Skeletal muscle satellite cell (primary cell): ENCODE measurements at regions not wholly inside any gene's neighbourhood (a gene's known extent, or its start where the extent isn't known, plus 50 kb on each side); places are given as distances from the start of the nearest gene placed in this dataset.

Experiments
- H3K27me3 ChIP-seq: 2 replicates; pipeline ENCODE4 v1.7.0; 2013; ENCODE audit warnings: low read length; ENCODE audit not compliant: control insufficient read depth, insufficient read depth
- H3K36me3 ChIP-seq: 2 replicates; pipeline ENCODE4 v1.7.0; 2013; ENCODE audit warnings: mild to moderate bottlenecking, control low read depth, low read length; ENCODE audit not compliant: insufficient read depth
- H3K4me1 ChIP-seq: 2 replicates; pipeline ENCODE4 v1.7.0; 2013; ENCODE audit warnings: low read length; ENCODE audit not compliant: control insufficient read depth, insufficient read depth
- H3K4me2 ChIP-seq: 2 replicates; pipeline ENCODE4 v1.7.0; 2013; ENCODE audit warnings: mild to moderate bottlenecking, low read length
- H3K4me3 ChIP-seq: 2 replicates; pipeline ENCODE4 v1.7.0; 2013; ENCODE audit warnings: low read length
- H3K9ac ChIP-seq: 2 replicates; pipeline ENCODE4 v1.7.0; 2013; ENCODE audit warnings: mild to moderate bottlenecking, low read depth, low read length, moderate library complexity
- H3K9me3 ChIP-seq: replicated peaks from 2 replicates; pipeline ENCODE4 v1.7.0; 2013; ENCODE audit warnings: mild to moderate bottlenecking, control low read depth, low read length

- no peak overlapping the region for H3K4me3 ChIP-seq
- H3K27me3 ChIP-seq, result no peaks in the 10 kb centered on the region
- H3K9me3 ChIP-seq, result no peaks in the 10 kb centered on the region
Observed at GRCh38 chrX:68938244-68939004, 109.6 kb downstream of the EFNB1 start.

DNA sequence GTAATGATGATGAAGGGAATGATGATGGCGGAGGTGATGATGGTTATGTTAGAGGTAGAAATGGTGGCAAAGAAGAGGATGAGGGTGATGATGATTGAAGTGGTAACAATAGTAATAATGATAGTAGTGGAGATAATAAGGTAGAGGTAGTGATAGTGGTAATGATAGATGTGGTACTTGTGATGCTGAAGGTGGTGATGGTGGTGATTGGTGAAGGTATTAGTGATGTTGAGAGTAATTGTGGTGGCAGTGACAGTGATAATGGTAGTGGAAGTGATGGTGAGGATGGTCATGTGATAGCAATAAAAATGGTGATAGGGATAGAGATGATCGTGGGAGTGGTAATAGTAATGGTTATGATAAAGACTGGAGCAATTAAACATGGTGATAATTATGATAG lies 108.8 kb downstream of the EFNB1 start:
- Histone ChIP-seq H3K9me3 (no peaks in the 10 kb centered on the region), H3K36me3 (no peaks in the 10 kb centered on the region), H3K4me2 (no peak overlapping the region), H3K4me3 (no peak overlapping the region), H3K27me3 (no peaks in the 10 kb centered on the region), H3K9ac (no peak overlapping the region), H3K4me1 (peaks cover 9% of the 10 kb centered on the region)

More at GRCh38 chrX:68938244-68939004, 109.6 kb downstream of the EFNB1 start:
- H3K4me2 ChIP-seq, result no peak overlapping the region
- peaks cover 9% of the 10 kb centered on the region for H3K4me1 ChIP-seq
- H3K9ac ChIP-seq, result no peak overlapping the region
- no peaks in the 10 kb centered on the region for H3K36me3 ChIP-seq

DNA sequence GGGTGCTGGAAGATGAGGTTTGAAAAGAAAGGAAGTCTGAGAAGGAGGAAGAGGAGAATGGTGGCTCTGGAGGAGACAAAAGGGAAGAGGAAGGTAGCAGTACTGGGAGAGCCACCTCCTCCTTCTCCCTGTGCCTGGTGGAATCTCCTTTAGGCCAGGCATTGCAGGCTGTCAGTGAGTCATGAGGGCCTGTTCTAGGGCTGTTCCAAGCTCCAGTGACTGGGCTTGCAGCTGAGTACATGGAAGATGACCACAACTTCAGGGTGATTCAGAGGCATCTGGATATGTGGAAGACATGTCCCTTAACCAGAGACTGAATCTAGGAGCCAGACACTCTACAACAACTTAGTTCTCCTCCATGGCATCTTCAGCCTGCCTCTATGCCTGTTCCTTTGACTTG lies 107.8 kb downstream of the EFNB1 start:
- Histone ChIP-seq H3K27me3 (no peaks in the 10 kb centered on the region), H3K4me2 (no peak overlapping the region), H3K4me3 (no peak overlapping the region)

GRCh38 chrX:68936126-68936525 lies 107.3 kb downstream of the EFNB1 start:
- no peaks in the 10 kb centered on the region for H3K9me3 ChIP-seq
- no peaks in the 10 kb centered on the region for H3K36me3 ChIP-seq
- no peaks in the 10 kb centered on the region for H3K27me3 ChIP-seq
- H3K9ac ChIP-seq, result no peak overlapping the region
- no peak overlapping the region for H3K4me2 ChIP-seq
- no peak overlapping the region for H3K4me3 ChIP-seq
- H3K4me1 ChIP-seq, result peaks cover 9% of the 10 kb centered on the region

More for the DNA sequence above, 107.8 kb downstream of the EFNB1 start:
- Histone ChIP-seq H3K9ac (no peak overlapping the region), H3K4me1 (peaks cover 9% of the 10 kb centered on the region), H3K36me3 (no peaks in the 10 kb centered on the region), H3K9me3 (no peaks in the 10 kb centered on the region)

DNA sequence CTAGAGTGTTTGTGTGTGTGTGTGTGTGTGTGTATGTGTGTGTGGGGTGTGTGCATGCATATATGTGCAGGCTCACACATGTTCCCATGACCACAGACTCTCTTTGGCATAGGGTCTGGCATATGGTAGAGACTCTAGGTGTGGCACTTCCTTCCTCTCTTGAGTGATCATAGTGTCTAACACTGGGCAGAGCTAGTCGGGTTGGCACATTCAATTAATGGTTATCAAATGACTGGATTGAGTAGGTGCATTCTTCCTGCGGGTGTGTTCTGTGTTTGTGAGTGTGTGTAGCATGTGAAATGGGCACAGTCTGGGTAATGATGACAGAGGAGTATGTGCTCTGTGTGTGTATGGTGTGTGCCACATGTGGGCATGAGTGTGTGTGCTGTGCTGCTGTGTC lies 106.5 kb downstream of the EFNB1 start:
- Histone ChIP-seq H3K4me2 (no peak overlapping the region), H3K4me1 (peaks cover 9% of the 10 kb centered on the region), H3K9me3 (no peaks in the 10 kb centered on the region), H3K36me3 (no peaks in the 10 kb centered on the region), H3K27me3 (no peaks in the 10 kb centered on the region), H3K9ac (no peak overlapping the region), H3K4me3 (no peak overlapping the region)

DNA sequence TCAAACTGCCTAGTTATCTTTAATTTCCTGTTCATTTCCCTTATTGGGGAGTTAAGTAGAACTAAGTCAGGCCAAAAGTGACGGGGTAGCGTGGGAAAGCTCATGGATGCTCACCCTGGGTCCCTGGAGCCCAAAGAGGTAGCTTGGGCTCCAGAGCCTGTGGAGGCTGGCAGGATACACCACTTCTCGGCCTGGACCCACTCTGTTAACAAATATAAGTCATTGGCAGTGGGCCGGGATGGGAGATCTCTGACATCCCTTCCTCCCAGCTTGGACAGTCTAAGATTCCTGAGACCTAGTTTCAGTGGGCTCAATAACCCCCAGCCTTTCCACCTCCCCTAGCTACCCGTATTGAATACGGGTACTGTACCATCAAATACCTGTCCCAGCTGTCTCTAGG lies 106.1 kb downstream of the EFNB1 start:
- Histone ChIP-seq H3K27me3 (peaks cover 3% of the 10 kb centered on the region), H3K9me3 (no peaks in the 10 kb centered on the region), H3K4me1 (peaks cover 9% of the 10 kb centered on the region), H3K9ac (no peak overlapping the region), H3K4me2 (no peak overlapping the region), H3K36me3 (no peaks in the 10 kb centered on the region), H3K4me3 (no peak overlapping the region)

DNA sequence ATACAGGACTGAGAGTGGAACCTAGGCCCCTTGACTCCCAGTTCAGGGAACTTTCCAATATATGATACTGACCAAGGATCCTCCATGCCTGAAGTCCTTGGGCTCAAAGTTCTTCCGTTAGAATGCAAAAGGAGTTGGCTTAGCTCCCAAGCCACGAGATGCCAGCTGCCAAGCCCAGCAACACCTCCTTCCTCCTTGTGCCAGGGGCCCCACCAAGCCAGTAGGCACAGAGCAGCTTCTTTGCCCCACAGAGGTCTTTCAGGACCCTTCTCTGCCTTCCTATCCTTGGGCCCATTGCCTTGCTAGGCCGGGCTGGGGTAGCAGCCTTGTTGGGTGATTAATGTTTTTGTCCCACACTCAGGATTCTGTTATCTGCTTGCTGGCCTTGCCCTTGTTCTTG lies 105.6 kb downstream of the EFNB1 start:
- Histone ChIP-seq H3K9me3 (no peaks in the 10 kb centered on the region), H3K36me3 (no peaks in the 10 kb centered on the region), H3K27me3 (peaks cover 3% of the 10 kb centered on the region), H3K4me2 (no peak overlapping the region), H3K4me1 (peaks cover 12% of the 10 kb centered on the region), H3K4me3 (no peak overlapping the region), H3K9ac (no peak overlapping the region)

DNA sequence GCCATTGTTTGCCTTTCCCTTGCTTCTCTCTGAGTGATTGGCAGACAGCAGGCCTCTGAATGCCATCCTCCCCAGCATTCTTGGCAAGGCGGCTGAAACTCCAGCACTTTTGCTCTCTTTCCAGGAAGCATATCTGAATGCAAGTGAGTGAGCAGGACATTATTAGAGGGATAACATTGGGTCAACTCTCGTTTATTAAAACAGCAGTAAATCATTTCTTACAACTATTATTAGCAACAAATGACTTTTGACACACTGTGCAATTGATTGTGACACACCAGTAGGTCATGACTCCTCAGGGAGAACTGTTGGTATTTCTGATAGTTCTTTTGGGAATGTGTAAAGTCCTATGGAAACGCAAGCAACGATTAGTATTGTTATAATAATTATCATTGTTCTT lies 103.8 kb downstream of the EFNB1 start:
- Histone ChIP-seq H3K9me3 (no peaks in the 10 kb centered on the region), H3K36me3 (no peaks in the 10 kb centered on the region), H3K4me2 (no peak overlapping the region), H3K27me3 (peaks cover 3% of the 10 kb centered on the region), H3K9ac (no peak overlapping the region), H3K4me1 (peaks cover 12% of the 10 kb centered on the region), H3K4me3 (no peak overlapping the region)

DNA sequence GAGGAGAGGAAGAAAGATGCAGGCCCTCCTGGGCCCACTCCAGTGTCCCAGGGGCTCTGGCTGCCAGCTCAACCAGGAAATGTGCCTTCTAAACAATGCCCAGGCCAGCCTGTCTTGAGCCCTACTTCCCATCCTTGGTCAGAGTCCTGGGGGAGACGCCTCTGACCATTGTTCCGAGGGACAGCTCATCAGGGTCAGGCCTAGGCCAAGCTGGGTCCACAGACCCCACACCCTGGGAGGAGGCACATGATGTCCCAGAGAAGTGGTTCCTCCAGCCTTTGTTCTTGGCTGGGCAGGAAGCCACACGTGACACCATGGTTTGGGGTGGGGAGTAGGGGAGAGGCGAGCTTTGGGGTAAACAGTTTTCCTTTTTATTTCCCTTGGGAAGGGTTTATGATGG lies 102.5 kb downstream of the EFNB1 start:
- H3K9me3 ChIP-seq, result no peaks in the 10 kb centered on the region
- peaks cover 3% of the 10 kb centered on the region for H3K27me3 ChIP-seq

GRCh38 chrX:68930542-68931317 lies 101.9 kb downstream of the EFNB1 start:
- no peak overlapping the region for H3K4me2 ChIP-seq
- no peak overlapping the region for H3K4me3 ChIP-seq
- H3K4me1 ChIP-seq, result peaks cover 3% of the 10 kb centered on the region
- peaks cover 3% of the 10 kb centered on the region for H3K27me3 ChIP-seq
- no peaks in the 10 kb centered on the region for H3K9me3 ChIP-seq
- H3K36me3 ChIP-seq, result no peaks in the 10 kb centered on the region
- H3K9ac ChIP-seq, result no peak overlapping the region

More for the DNA sequence above, 102.5 kb downstream of the EFNB1 start:
- peaks cover 5% of the 10 kb centered on the region for H3K4me1 ChIP-seq
- no peak overlapping the region for H3K9ac ChIP-seq
- no peaks in the 10 kb centered on the region for H3K36me3 ChIP-seq
- no peak overlapping the region for H3K4me3 ChIP-seq
- no peak overlapping the region for H3K4me2 ChIP-seq

GRCh38 chrX:68929332-68930150 lies 100.7 kb downstream of the EFNB1 start:
- H3K4me1 ChIP-seq, result peaks cover 3% of the 10 kb centered on the region
- H3K36me3 ChIP-seq, result no peaks in the 10 kb centered on the region
- H3K27me3 ChIP-seq, result peaks cover 3% of the 10 kb centered on the region
- no peak overlapping the region for H3K9ac ChIP-seq
- no peak overlapping the region for H3K4me3 ChIP-seq
- H3K4me2 ChIP-seq, result no peak overlapping the region
- H3K9me3 ChIP-seq, result no peaks in the 10 kb centered on the region
